ENCODE measurements at regions not wholly inside any gene's neighbourhood (a gene's known extent, or its start where the extent isn't known, plus 50 kb on each side); places are given as distances from the start of the nearest gene placed in this dataset.
"Not testable (repeated sequence)": the region's sequence is repeated elsewhere in the genome, so short reads cannot be mapped to it uniquely, and the experiment has no call there.

GRCh38 chr10:55740767-55741166 is 620.3 kb downstream of the ZWINT start:
- not testable (repeated sequence) for ATAC-seq

GRCh38 chr10:55740110-55740509 is 620.9 kb downstream of the ZWINT start:
- no peak for ATAC-seq

DNA sequence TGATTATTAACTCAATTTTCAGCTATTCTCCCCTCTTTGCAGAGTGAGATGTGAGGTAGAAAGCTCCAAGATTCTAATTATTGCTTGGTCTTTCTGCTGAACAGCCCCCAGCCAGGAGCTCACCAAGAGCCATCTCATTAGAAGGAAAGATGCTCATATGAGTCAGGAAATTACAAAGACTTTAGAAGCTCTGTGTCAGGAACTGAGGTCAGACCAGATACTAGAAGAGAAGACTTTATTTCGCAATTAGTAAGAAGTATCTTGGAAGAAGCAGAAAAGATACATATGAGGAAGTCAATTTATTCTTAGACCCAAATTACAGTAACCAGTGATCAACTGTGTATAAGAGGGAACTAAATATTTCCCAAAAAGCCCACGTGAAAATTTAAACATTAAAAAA is 626.9 kb downstream of the ZWINT start:
- ATAC-seq: no peak

- ATAC-seq: no peak
Observed at GRCh38 chr10:55704950-55705349, 656.1 kb downstream of the ZWINT start.

GRCh38 chr10:55668326-55668922 is 692.6 kb downstream of the ZWINT start:
- ATAC-seq: no peak

DNA sequence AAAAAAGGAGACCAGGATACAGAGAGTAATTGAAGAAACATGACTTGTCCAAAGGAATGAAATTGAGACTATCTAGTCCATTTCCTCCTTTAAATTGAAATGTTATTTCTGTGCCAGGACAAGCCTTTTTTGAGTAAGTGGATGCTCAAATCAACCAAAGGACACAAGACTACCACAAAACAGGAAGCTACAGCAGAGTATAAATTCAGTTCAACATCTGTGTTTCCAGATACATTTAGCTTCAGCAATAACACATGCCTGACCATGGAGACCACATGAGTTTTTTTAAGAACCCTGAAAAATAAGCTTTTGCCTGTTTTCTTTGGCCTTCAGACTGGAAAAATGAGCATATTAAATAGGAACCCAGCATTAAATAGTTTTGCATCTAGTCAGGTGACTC is 707.5 kb downstream of the ZWINT start:
- no peak for ATAC-seq

DNA sequence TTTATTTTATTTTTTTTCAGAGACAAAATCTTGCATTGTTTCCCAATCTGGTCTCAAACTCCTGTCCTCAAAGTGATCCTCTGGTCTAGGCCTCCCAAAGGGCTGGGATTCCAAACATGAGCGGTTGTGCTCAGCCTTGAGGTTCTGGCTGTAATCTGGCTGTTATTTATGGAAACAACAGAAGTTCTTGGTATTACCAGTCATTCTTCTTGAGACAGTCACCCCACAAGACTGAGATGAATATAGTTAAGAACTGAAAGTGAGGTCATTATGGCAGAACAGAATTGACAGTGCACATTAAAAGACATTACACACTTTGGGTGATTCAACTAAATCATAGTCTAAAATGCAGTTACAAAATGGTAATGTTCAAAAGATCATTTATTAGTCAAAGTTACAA is 719.5 kb downstream of the ZWINT start:
- no peak for ATAC-seq

GRCh38 chr10:55631071-55631654 is 729.9 kb downstream of the ZWINT start:
- peak; percentile 36 for ATAC-seq

GRCh38 chr10:55630491-55631056 is 730.5 kb downstream of the ZWINT start:
- no peak for ATAC-seq

DNA sequence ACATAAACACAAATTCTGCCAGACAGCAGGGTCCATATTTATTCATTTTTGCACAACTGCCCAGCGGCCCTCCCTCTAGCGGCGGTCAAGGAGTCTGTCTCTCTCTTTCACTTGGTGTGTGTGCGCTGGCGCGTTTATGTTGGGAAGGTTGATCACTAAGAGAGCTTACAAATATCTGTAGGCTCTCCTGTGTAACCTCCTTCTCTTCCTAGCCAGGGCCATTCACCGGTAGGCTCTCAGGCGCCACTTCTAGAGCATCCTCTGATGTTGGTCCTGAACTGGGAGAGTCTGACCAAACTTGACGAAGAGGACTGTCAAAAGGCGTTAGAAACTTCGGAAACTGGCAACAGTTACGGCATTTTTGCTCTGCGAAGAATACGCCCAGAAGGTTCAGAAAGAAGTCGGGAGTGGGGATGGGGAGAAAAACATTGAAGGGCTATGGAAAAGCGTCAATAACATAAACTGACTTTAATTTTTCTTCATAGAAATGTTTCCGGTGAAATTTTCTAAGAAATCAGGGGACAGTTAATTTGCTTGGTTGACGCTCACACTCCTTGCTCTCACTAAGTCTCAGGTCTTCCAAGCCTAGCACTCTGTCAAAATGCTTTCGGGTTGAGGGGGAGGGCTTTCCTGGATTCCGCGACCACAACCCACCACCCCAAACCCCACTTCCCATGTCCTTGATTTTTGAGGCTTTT is 731.1 kb downstream of the ZWINT start:
- no peak for ATAC-seq

- ATAC-seq: no peak
Observed at GRCh38 chr10:55628260-55628701, 732.8 kb downstream of the ZWINT start.

- no peak for ATAC-seq
Observed at GRCh38 chr10:55627501-55628051, 733.5 kb downstream of the ZWINT start.

DNA sequence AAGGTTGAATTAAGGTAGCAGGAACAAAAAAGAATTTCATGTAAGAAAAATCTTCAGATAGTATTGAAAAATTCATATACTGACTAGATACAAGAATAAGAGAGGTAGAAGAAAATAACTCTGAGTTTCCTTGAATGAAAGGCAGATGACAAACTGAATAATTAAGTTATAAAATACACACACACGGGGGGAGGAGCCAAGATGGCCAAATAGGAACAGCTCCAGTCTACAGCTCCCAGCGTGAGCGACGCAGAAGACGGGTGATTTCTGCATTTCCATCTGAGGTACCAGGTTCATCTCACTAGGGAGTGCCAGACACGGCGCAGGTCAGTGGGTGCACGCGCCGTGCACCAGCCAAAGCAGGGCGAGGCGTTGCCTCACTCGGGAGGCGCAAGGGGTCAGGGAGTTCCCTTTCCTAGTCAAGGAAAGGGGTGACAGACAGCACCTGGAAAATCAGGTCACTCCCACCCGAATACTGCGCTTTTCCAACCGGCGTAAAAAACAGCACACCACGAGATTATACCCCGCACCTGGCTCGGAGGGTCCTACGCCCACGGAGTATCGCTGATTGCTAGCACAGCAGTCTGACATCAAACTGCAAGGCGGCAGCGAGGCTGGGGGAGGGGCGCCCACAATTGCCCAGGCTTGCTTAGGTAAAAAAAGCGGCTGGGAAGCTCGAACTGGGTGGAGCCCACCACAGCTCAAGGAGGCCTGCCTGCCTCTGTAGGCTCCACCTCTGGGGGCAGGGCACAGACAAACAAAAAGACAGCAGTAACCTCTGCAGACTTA is 759.2 kb downstream of the ZWINT start:
- ATAC-seq: not testable (repeated sequence)

GRCh38 chr10:55551603-55552002 is 750.6 kb upstream of the PCDH15 start:
- no peak for ATAC-seq

GRCh38 chr10:55550236-55550635 is 749.2 kb upstream of the PCDH15 start:
- ATAC-seq: no peak

GRCh38 chr10:55537497-55537896 is 736.5 kb upstream of the PCDH15 start:
- not testable (repeated sequence) for ATAC-seq

- no peak for ATAC-seq
Observed at GRCh38 chr10:55519264-55519663, 718.2 kb upstream of the PCDH15 start.

GRCh38 chr10:55518416-55518815 is 717.4 kb upstream of the PCDH15 start:
- ATAC-seq: not testable (repeated sequence)

GRCh38 chr10:55509168-55509567 is 708.1 kb upstream of the PCDH15 start:
- ATAC-seq: no peak

GRCh38 chr10:55500931-55501559 is 700.0 kb upstream of the PCDH15 start:
- no peak for ATAC-seq

DNA sequence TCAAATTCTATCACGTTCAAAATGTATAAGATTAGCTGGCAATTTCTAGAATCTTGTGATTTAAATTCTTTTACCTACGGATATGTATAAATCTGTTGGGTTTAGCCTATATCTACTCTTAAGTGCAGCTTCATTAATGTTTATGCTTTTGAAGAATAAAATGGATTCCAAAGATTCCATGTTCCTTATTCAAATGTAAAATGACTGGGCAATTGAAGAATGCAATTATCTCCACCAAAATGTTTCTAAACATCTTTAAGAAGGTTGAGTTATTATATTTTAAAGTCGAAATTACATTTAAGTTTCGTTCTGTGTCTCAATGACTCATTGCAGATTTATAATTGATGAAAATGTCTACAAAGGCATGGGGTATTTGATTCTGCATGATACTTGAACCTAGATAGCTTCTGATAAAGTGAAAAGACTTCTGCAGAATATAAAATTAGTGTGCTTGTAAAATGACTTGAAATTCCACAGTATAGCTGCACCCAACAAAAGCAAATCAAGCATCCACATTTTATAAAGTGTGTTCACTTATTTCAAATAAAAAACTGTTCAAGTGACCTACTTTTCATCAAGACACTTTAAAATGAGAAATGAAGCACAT is 697.0 kb upstream of the PCDH15 start:
- ATAC-seq: no peak

DNA sequence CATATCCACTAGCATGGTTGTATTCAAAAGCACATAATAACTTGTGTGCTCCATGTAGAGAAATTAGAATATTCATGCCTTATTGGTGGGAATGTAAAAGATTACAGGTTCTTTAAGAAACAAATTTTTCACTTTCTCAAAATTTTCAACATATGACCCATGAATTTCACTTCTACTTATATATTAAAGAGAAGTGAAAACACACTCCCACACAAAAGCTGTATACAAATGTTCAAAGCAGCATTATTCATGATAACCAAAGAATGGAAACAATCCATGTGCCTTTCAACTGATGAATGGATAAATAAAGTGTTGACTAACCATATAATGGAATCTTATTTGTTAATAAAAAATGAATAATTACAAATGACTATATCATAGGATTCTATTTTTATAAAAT is 694.5 kb upstream of the PCDH15 start:
- no peak for ATAC-seq

All from esophagus mucosa (tissue), 1 donor.